ENCODE measurements at regions not wholly inside any gene's neighbourhood (a gene's known extent, or its start where the extent isn't known, plus 50 kb on each side); places are given as distances from the start of the nearest gene placed in this dataset.

GRCh38 chr2:122191331-122191730, 435.9 kb downstream of the TSN start:
- H3K4me1 Mint-ChIP-seq (ENCODE audit: low read depth) = no peaks in the 10 kb centered on the region
- no peaks in the 10 kb centered on the region for H3K36me3 Mint-ChIP-seq (ENCODE audit: low read depth)
- H3K4me3 Mint-ChIP-seq = no peak overlapping the region
- peaks cover 6% of the 10 kb centered on the region for H3K27me3 Mint-ChIP-seq (ENCODE audit: low read depth)
- H3K9me3 Mint-ChIP-seq = no peaks in the 10 kb centered on the region
- H3K27ac Mint-ChIP-seq = no peak overlapping the region

- no peak overlapping the region for H3K4me3 Mint-ChIP-seq
- H3K9me3 Mint-ChIP-seq = no peaks in the 10 kb centered on the region
- no peaks in the 10 kb centered on the region for H3K4me1 Mint-ChIP-seq (ENCODE audit: low read depth)
- no peaks in the 10 kb centered on the region for H3K36me3 Mint-ChIP-seq (ENCODE audit: low read depth)
- no peak overlapping the region for H3K27ac Mint-ChIP-seq
- no peaks in the 10 kb centered on the region for H3K27me3 Mint-ChIP-seq (ENCODE audit: low read depth)
These were observed 438.2 kb downstream of the TSN start for GRCh38 chr2:122193622-122194021.

GRCh38 chr2:122194546-122194945, 439.1 kb downstream of the TSN start:
- Mint-ChIP-seq H3K4me1 (ENCODE audit: low read depth) (no peaks in the 10 kb centered on the region), H3K36me3 (ENCODE audit: low read depth) (no peaks in the 10 kb centered on the region), H3K27ac (no peak overlapping the region), H3K27me3 (ENCODE audit: low read depth) (no peaks in the 10 kb centered on the region), H3K4me3 (no peak overlapping the region), H3K9me3 (no peaks in the 10 kb centered on the region)

- no peaks in the 10 kb centered on the region for H3K9me3 Mint-ChIP-seq
- no peak overlapping the region for H3K27ac Mint-ChIP-seq
- no peaks in the 10 kb centered on the region for H3K36me3 Mint-ChIP-seq (ENCODE audit: low read depth)
- H3K27me3 Mint-ChIP-seq (ENCODE audit: low read depth) = no peaks in the 10 kb centered on the region
- no peaks in the 10 kb centered on the region for H3K4me1 Mint-ChIP-seq (ENCODE audit: low read depth)
- H3K4me3 Mint-ChIP-seq = no peak overlapping the region
These were observed 448.1 kb downstream of the TSN start for GRCh38 chr2:122203523-122203922.

GRCh38 chr2:122205641-122206040, 450.2 kb downstream of the TSN start:
- Mint-ChIP-seq H3K27me3 (ENCODE audit: low read depth) (no peaks in the 10 kb centered on the region), H3K36me3 (ENCODE audit: low read depth) (no peaks in the 10 kb centered on the region), H3K27ac (no peak overlapping the region), H3K9me3 (no peaks in the 10 kb centered on the region), H3K4me1 (ENCODE audit: low read depth) (no peaks in the 10 kb centered on the region), H3K4me3 (no peak overlapping the region)

GRCh38 chr2:122206101-122206500, 450.6 kb downstream of the TSN start:
- Mint-ChIP-seq H3K36me3 (ENCODE audit: low read depth) (no peaks in the 10 kb centered on the region), H3K4me3 (no peak overlapping the region), H3K9me3 (no peaks in the 10 kb centered on the region), H3K4me1 (ENCODE audit: low read depth) (no peaks in the 10 kb centered on the region), H3K27ac (no peak overlapping the region), H3K27me3 (ENCODE audit: low read depth) (no peaks in the 10 kb centered on the region)

- H3K36me3 Mint-ChIP-seq (ENCODE audit: low read depth) = no peaks in the 10 kb centered on the region
- no peaks in the 10 kb centered on the region for H3K27me3 Mint-ChIP-seq (ENCODE audit: low read depth)
- no peaks in the 10 kb centered on the region for H3K4me1 Mint-ChIP-seq (ENCODE audit: low read depth)
- no peaks in the 10 kb centered on the region for H3K9me3 Mint-ChIP-seq
- no peak overlapping the region for H3K27ac Mint-ChIP-seq
- no peak overlapping the region for H3K4me3 Mint-ChIP-seq
These were observed 453.9 kb downstream of the TSN start for GRCh38 chr2:122209377-122209776.

GRCh38 chr2:122210065-122210464, 454.6 kb downstream of the TSN start:
- no peaks in the 10 kb centered on the region for H3K9me3 Mint-ChIP-seq
- no peaks in the 10 kb centered on the region for H3K4me1 Mint-ChIP-seq (ENCODE audit: low read depth)
- no peaks in the 10 kb centered on the region for H3K27me3 Mint-ChIP-seq (ENCODE audit: low read depth)
- no peaks in the 10 kb centered on the region for H3K36me3 Mint-ChIP-seq (ENCODE audit: low read depth)
- H3K4me3 Mint-ChIP-seq = no peak overlapping the region
- H3K27ac Mint-ChIP-seq = no peak overlapping the region

- Mint-ChIP-seq H3K9me3 (no peaks in the 10 kb centered on the region), H3K27ac (no peak overlapping the region), H3K4me1 (ENCODE audit: low read depth) (no peaks in the 10 kb centered on the region), H3K27me3 (ENCODE audit: low read depth) (no peaks in the 10 kb centered on the region), H3K36me3 (ENCODE audit: low read depth) (no peaks in the 10 kb centered on the region), H3K4me3 (no peak overlapping the region)
These were observed 455.7 kb downstream of the TSN start for GRCh38 chr2:122210898-122211856.

- H3K27me3 Mint-ChIP-seq (ENCODE audit: low read depth) = no peaks in the 10 kb centered on the region
- no peak overlapping the region for H3K4me3 Mint-ChIP-seq
- no peaks in the 10 kb centered on the region for H3K36me3 Mint-ChIP-seq (ENCODE audit: low read depth)
- H3K9me3 Mint-ChIP-seq = no peaks in the 10 kb centered on the region
- no peaks in the 10 kb centered on the region for H3K4me1 Mint-ChIP-seq (ENCODE audit: low read depth)
- H3K27ac Mint-ChIP-seq = no peak overlapping the region
These were observed 457.9 kb downstream of the TSN start for GRCh38 chr2:122213312-122213711.

- Mint-ChIP-seq H3K27ac (no peak overlapping the region), H3K4me3 (no peak overlapping the region), H3K9me3 (no peaks in the 10 kb centered on the region), H3K4me1 (ENCODE audit: low read depth) (no peaks in the 10 kb centered on the region), H3K36me3 (ENCODE audit: low read depth) (no peaks in the 10 kb centered on the region), H3K27me3 (ENCODE audit: low read depth) (no peaks in the 10 kb centered on the region)
These were observed 460.6 kb downstream of the TSN start for GRCh38 chr2:122216071-122216470.

GRCh38 chr2:122216901-122217300, 461.4 kb downstream of the TSN start:
- Mint-ChIP-seq H3K27me3 (ENCODE audit: low read depth) (no peaks in the 10 kb centered on the region), H3K36me3 (ENCODE audit: low read depth) (no peaks in the 10 kb centered on the region), H3K4me1 (ENCODE audit: low read depth) (no peaks in the 10 kb centered on the region), H3K9me3 (no peaks in the 10 kb centered on the region), H3K4me3 (no peak overlapping the region), H3K27ac (no peak overlapping the region)

- no peak overlapping the region for H3K4me3 Mint-ChIP-seq
- no peaks in the 10 kb centered on the region for H3K9me3 Mint-ChIP-seq
- no peaks in the 10 kb centered on the region for H3K4me1 Mint-ChIP-seq (ENCODE audit: low read depth)
- no peaks in the 10 kb centered on the region for H3K36me3 Mint-ChIP-seq (ENCODE audit: low read depth)
- H3K27ac Mint-ChIP-seq = no peak overlapping the region
- no peaks in the 10 kb centered on the region for H3K27me3 Mint-ChIP-seq (ENCODE audit: low read depth)
These were observed 463.1 kb downstream of the TSN start for GRCh38 chr2:122218596-122218995.

GRCh38 chr2:122219504-122219903, 464.1 kb downstream of the TSN start:
- no peaks in the 10 kb centered on the region for H3K4me1 Mint-ChIP-seq (ENCODE audit: low read depth)
- H3K27me3 Mint-ChIP-seq (ENCODE audit: low read depth) = no peaks in the 10 kb centered on the region
- no peak overlapping the region for H3K4me3 Mint-ChIP-seq
- no peaks in the 10 kb centered on the region for H3K36me3 Mint-ChIP-seq (ENCODE audit: low read depth)
- no peak overlapping the region for H3K27ac Mint-ChIP-seq
- no peaks in the 10 kb centered on the region for H3K9me3 Mint-ChIP-seq

- Mint-ChIP-seq H3K27me3 (ENCODE audit: low read depth) (no peaks in the 10 kb centered on the region), H3K4me3 (no peak overlapping the region), H3K36me3 (ENCODE audit: low read depth) (no peaks in the 10 kb centered on the region), H3K4me1 (ENCODE audit: low read depth) (no peaks in the 10 kb centered on the region), H3K27ac (no peak overlapping the region), H3K9me3 (no peaks in the 10 kb centered on the region)
These were observed 466.2 kb downstream of the TSN start for GRCh38 chr2:122221665-122222064.
